Retinal pigment epithelial cell (primary cell): ENCODE measurements at regions not wholly inside any gene's neighbourhood (a gene's known extent, or its start where the extent isn't known, plus 50 kb on each side); places are given as distances from the start of the nearest gene placed in this dataset.

ENCODE experiments used
- DNase-seq: peaks from one replicate; pipeline ENCODE4 v3.0.0-alpha.2; 2010; ENCODE audit warnings: low read depth
- H3K4me3 ChIP-seq: 2 replicates; pipeline ENCODE4 v1.5.1; 2011; ENCODE audit warnings: mild to moderate bottlenecking, low read length, control low read depth, moderate library complexity
- TF ChIP-seq, protein P1 (sequence below): conservative IDR thresholded peaks from 2 replicates; pipeline ENCODE4 v1.5.1; 2011; ENCODE audit warnings: low read depth, low read length, control low read depth, inconsistent platforms

DNA sequence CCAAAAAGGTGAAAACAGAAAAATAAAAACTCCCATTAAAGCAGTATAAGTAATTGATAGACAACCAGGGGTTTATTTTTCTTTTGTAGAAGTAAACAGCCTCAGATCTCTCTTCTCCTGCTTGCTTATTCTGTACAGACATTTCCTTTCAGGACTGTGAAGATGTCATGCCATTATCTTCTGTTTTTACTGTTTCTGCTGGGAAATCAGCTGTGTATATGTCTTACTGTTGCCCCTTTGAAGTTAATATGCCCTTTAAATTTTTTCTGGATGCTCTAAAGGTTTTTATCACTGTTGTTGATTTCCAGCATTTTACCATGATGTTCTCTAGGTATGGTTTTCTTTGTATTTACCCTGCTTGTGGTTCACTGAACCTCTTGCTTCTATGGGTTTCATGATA lies 199.5 kb downstream of the NXNL2 start:
- no peak overlapping the region for H3K4me3 ChIP-seq
- TF ChIP-seq, protein P1, sequence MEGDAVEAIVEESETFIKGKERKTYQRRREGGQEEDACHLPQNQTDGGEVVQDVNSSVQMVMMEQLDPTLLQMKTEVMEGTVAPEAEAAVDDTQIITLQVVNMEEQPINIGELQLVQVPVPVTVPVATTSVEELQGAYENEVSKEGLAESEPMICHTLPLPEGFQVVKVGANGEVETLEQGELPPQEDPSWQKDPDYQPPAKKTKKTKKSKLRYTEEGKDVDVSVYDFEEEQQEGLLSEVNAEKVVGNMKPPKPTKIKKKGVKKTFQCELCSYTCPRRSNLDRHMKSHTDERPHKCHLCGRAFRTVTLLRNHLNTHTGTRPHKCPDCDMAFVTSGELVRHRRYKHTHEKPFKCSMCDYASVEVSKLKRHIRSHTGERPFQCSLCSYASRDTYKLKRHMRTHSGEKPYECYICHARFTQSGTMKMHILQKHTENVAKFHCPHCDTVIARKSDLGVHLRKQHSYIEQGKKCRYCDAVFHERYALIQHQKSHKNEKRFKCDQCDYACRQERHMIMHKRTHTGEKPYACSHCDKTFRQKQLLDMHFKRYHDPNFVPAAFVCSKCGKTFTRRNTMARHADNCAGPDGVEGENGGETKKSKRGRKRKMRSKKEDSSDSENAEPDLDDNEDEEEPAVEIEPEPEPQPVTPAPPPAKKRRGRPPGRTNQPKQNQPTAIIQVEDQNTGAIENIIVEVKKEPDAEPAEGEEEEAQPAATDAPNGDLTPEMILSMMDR = no peak
- no peak for DNase-seq

DNA sequence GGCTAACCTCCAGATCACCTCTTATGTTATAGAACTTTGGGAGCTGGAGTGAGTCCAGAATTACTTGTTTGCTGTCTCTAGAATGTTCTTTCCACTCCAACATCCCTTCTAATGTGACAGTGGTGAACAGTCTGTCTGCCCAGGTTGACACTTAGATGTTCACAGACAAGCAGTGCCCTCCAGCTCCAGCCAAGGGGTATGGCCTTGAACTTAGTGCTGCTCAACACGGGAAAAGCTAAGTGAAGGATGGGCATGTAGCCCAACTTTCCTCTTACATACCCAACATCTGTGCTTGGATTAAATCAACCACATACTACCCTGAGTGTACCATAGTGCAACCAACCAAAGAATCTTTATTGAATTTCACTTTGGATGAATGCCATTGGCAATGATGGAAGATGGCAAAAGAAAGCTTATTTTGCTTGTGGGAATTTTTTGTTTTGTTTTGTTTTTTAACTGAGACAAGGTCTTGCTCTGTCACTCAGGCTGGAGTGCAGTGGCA lies 201.2 kb downstream of the NXNL2 start:
- TF ChIP-seq, protein P1 = no peak
- DNase-seq = no peak

DNA sequence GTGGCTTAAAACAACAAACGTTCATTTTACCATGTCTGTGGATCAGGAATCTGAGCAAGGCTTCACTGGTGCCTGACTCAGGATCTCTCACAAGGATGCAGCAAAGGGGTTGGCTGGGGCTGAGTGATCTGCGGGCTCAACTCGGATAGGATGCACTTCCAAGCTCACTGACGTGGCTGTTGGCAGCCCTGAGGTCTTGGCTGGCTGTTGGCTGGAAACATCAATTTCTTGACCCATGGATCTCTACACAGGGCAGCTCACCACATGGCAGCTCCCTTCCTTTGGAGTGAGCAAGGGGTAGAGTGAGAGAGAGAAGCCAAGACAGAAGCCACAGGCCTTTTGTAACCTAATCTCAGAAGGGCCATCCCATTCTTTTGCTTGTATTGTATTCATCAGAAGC lies 202.1 kb downstream of the NXNL2 start:
- no peak for DNase-seq
- no peak overlapping the region for H3K4me3 ChIP-seq

More for the DNA sequence above, 201.2 kb downstream of the NXNL2 start:
- no peak overlapping the region for H3K4me3 ChIP-seq

DNA sequence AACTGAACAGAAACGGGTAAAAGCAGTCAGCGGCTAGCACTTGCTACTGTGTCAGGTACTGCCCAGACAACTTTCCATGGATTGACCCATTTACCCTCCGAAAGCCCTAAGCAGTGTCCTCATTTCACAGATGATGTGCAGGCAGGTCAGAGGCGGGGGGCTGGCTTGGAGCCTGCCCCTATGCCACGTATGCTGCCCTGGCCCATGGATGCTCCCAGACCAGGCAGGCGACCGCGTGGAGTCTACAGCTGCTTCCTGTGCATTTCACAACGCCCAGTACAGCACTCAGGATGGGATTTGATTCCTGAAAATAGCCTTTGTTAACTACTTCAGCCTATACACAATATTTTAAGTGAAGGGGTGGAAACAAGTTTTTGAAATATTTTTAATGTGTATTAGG lies 202.9 kb downstream of the NXNL2 start:
- no peak for DNase-seq
- H3K4me3 ChIP-seq = no peak overlapping the region
- TF ChIP-seq, protein P1 = no peak

More for the DNA sequence above, 202.1 kb downstream of the NXNL2 start:
- TF ChIP-seq, protein P1 = no peak

DNA sequence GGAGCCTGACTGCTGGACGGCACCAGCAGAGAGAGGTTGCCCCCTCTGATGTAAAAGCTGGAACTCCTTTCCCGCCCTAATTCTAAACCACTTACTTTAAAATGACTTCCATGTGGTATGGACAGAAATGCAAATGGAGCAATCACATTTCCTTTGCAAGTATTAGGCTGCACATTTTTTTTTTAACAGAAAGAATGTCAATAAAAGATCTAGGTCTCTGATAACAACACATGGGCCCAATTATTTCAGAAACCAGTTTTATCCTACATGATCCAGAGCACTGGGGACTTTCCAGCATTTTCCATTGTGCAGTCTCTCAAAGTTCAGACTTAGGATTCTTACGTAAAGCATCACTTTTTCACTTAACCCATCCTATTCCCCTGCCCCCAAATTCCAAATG lies 203.7 kb downstream of the NXNL2 start:
- no peak for DNase-seq
- TF ChIP-seq, protein P1 = no peak
- no peak overlapping the region for H3K4me3 ChIP-seq

DNA sequence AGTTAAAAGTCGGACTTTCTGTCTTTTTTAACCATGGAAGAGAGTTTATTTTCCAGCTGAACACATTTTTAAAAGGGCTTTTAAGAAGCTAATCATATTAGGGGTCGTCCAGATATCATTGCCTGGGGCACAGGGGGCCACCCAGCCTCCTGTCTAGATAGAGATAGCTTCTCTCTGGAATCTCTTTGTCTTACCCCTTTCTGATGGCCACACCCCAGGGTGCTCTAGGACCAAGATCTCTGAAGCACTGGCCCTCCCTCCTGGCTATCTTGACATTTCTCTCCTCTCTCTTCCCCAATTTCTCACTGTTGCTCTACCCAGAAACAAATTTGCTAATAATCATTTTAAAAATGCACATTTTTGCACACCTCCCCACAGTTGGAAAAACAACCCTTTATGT lies 204.4 kb downstream of the NXNL2 start:
- DNase-seq = no peak
- TF ChIP-seq, protein P1 = no peak
- no peak overlapping the region for H3K4me3 ChIP-seq

DNA sequence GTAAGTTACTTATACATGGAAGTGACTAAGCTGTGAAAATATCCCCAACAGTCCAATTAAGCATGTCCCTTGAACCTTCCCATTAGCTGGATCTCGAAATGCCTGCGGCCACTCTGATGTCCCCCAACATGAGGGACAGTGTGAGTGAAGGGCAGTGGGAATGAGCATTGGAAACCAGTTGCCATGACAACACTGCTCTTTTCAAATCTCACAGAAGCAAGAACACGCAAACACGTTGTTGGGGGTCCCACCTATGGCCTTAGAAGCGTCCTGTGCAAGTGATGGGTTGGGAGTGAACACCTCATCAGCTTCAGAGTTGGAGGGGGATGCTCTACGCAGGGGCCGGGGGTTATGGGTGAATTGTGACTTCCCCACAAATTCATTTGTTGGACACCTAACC lies 205.9 kb downstream of the NXNL2 start:
- DNase-seq = no peak
- TF ChIP-seq, protein P1 = no peak
- H3K4me3 ChIP-seq = no peak overlapping the region
